A673 (cell line): ENCODE measurements at regions not wholly inside any gene's neighbourhood (a gene's known extent, or its start where the extent isn't known, plus 50 kb on each side); places are given as distances from the start of the nearest gene placed in this dataset.

Experiments used
- BruUV-seq: library from RNA; stranded (reverse); fragments of 400-500 nt; replicated peaks from 2 replicates; lab custom pipeline; 2021; lab: Mats Ljungman, UMichigan
- CTCF ChIA-PET: fragments of 300-600 bp; sonication (Branson Sonifier 250); formaldehyde crosslinking; loops from one replicate; lab custom pipeline; 2022; ENCODE audit warnings: antibody characterized with exemption; lab: Charles Lee
- POLR2A ChIA-PET: fragments of 300-600 bp; sonication (Branson Sonifier 250); formaldehyde crosslinking; loops from one replicate; lab custom pipeline; 2022; ENCODE audit warnings: antibody characterized with exemption; ENCODE audit not compliant: low non-redundant PET; lab: Charles Lee
- DNase-seq: peaks from one replicate; pipeline ENCODE4 v3.0.0-alpha.2; 2015; ENCODE audit warnings: low spot score
- H3K27ac ChIP-seq: fragments of 200-600 bp; sonication (generic); 2 replicates; pipeline ENCODE4 v1.5.1; 2016; ENCODE audit warnings: mixed run types, low read depth, mild to moderate bottlenecking, mixed read lengths, antibody characterized with exemption, low read length; ENCODE audit not compliant: poor library complexity, severe bottlenecking
- H3K27me3 ChIP-seq: fragments of 200-600 bp; sonication (generic); replicated peaks from 2 replicates; pipeline ENCODE4 v1.6.1; 2017; ENCODE audit warnings: mixed run types, low read depth, mild to moderate bottlenecking, mixed read lengths, antibody characterized with exemption, low read length; ENCODE audit not compliant: insufficient read depth, poor library complexity
- H3K36me3 ChIP-seq: fragments of 200-600 bp; sonication (generic); 2 replicates; pipeline ENCODE4 v1.6.1; 2016; ENCODE audit warnings: mixed run types, mild to moderate bottlenecking, mixed read lengths, antibody characterized with exemption, low read length; ENCODE audit not compliant: insufficient read depth, poor library complexity, severe bottlenecking
- H3K4me1 ChIP-seq: fragments of 200-600 bp; sonication (generic); 2 replicates; pipeline ENCODE4 v1.6.1; 2017; ENCODE audit warnings: mixed run types, mild to moderate bottlenecking, mixed read lengths, antibody characterized with exemption, low read length; ENCODE audit not compliant: insufficient read depth, poor library complexity, severe bottlenecking
- H3K4me3 ChIP-seq: fragments of 200-600 bp; sonication (generic); 2 replicates; pipeline ENCODE4 v1.5.1; 2016; ENCODE audit warnings: low read depth, mixed run types, mild to moderate bottlenecking, mixed read lengths, low read length; ENCODE audit not compliant: poor library complexity, severe bottlenecking
- H3K9me3 ChIP-seq: fragments of 200-600 bp; sonication (generic); 2 replicates; pipeline ENCODE4 v1.6.1; 2016; ENCODE audit warnings: mixed run types, low read depth, mild to moderate bottlenecking, mixed read lengths, antibody characterized with exemption, low read length; ENCODE audit not compliant: poor library complexity, severe bottlenecking
- CTCF ChIP-seq: fragments of 300-800, 200-600 bp; sonication (generic); conservative IDR thresholded peaks from 2 replicates; pipeline ENCODE4 v1.5.1; 2017; ENCODE audit warnings: low read depth, mild to moderate bottlenecking, antibody characterized with exemption, low read length, moderate library complexity, mixed read lengths
- EZH2 ChIP-seq: fragments of 200-600 bp; sonication (generic); IDR thresholded peaks from 2 replicates; pipeline ENCODE4 v1.6.1; 2017; ENCODE audit warnings: borderline replicate concordance, low read depth, mild to moderate bottlenecking, mixed read lengths, antibody characterized with exemption, low read length; ENCODE audit not compliant: poor library complexity, severe bottlenecking
- intact Hi-C: fragments of 100-400 bp; cut with micrococcal nuclease; formaldehyde crosslinking; loops from one replicate; pipeline ENCODE4 v1.10.0; 2022; ENCODE audit not compliant: unreplicated experiment

DNA sequence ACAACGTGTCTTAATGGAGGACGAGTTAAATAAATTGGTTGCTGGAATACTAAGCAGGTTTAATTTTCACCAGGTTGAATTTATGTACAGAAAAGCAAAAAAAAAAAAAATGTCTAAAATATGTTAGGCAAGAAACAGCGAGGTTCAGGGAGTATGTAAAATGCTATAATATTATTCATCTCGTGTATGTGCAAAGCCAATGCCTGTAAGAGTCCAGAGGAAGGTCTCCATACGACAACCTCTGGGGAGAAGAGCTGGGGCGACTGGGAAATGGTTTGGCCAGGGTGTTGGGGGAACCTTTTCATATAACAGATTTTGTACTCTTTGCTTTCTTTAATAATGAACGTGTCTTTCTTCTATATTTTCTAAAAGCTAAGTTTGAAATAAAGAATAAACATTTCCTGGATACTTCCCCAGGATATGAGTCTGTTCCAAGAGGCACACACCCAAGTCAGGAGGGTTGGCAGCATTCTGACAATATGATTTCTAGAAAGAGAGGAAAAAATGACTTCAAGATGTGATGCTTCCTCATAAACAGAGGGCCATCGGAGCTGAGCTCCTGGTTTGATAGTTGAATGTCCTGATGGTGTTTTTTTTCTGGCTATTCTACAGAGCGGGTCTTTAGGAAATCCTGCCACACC is 208.6 kb upstream of the MGMT start:
- intact Hi-C loops: no loop called here
- ChIA-PET POLR2A (no interaction called here), CTCF (no interaction called here)
- no TSS peak for BruUV-seq
- Histone ChIP-seq H3K9me3 (no peaks in the 10 kb centered on the region), H3K36me3 (no peaks in the 10 kb centered on the region), H3K4me1 (peaks cover 24% of the 10 kb centered on the region), H3K27me3 (no peaks in the 10 kb centered on the region), H3K4me3 (no peak overlapping the region), H3K27ac (peak overlapping the region; percentile 32)
- TF ChIP-seq CTCF (no peak), EZH2 (no peak)
- no peak for DNase-seq

DNA sequence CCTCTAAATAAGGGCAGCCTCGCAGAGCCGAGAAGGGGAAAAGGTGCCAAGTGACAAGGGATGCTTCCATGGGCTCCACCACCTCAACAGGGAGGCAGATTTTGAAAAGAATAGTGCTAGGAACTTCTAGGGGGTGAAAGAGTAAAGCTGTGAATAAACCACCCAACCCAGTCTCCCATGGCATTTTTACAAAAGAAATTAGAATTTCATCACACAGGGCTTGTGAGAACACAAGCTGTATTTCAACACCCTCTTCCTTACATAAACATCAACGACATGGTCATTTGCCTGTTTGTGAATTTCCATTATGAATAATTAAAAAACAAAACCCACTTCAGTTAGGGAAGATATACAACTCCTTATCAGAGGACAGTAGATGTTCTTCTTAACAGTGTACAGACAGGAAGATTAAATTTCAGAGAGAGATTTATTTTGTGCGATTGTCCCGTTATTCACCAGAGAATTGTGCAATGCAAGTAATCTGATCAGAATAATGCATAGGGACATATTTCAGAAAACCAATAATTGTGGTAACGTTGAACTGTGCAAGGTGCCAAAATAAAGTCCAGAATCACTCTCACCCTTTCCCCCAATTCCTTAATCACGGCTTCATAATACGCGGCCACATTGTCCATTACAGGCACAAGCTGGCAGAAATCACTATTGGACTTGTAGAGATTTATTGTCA is 207.8 kb upstream of the MGMT start:
- no peak for TF ChIP-seq CTCF
- no peak for TF ChIP-seq EZH2
- POLR2A ChIA-PET: no interaction called here
- H3K4me3 ChIP-seq: no peak overlapping the region
- H3K9me3 ChIP-seq: no peaks in the 10 kb centered on the region
- H3K27ac ChIP-seq: peak overlapping the region; percentile 32
- DNase-seq: peak; percentile 41
- intact Hi-C loops: no loop called here
- BruUV-seq: no TSS peak
- H3K27me3 ChIP-seq: no peaks in the 10 kb centered on the region
- peaks cover 24% of the 10 kb centered on the region for H3K4me1 ChIP-seq
- H3K36me3 ChIP-seq: no peaks in the 10 kb centered on the region
- CTCF ChIA-PET: no interaction called here

DNA sequence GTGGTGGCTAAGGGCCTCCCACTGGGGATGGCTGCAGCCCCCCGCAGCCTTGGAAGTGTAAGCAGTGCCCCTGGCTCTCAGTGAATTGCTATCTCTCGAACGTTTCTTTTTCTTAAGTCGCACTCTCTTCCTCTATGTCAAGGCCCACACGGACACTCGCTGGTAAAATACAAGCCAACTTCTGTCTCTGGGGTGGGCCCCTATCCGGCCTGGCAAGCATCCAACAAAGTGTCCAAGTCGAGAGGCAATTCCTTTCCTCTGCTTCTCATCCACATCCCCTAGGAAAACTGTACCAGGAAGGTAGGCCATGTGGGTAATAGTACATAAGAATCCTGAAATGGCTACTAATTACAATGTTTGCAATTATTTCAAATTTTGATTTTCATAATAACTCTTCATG is 194.9 kb upstream of the MGMT start:
- TF ChIP-seq CTCF: no peak
- no peak for TF ChIP-seq EZH2

More for the DNA sequence above, 194.9 kb upstream of the MGMT start:
- Histone ChIP-seq H3K36me3 (no peaks in the 10 kb centered on the region), H3K9me3 (no peaks in the 10 kb centered on the region), H3K27ac (no peak overlapping the region), H3K27me3 (no peaks in the 10 kb centered on the region), H3K4me1 (no peaks in the 10 kb centered on the region), H3K4me3 (no peak overlapping the region)
- ChIA-PET POLR2A (no interaction called here), CTCF (no interaction called here)
- DNase-seq: no peak
- BruUV-seq: no TSS peak
- intact Hi-C loops: no loop called here
